PC-3 (cell line): ENCODE measurements at regions not wholly inside any gene's neighbourhood (a gene's known extent, or its start where the extent isn't known, plus 50 kb on each side); places are given as distances from the start of the nearest gene placed in this dataset.
"Not testable (repeated sequence)": the region's sequence is repeated elsewhere in the genome, so short reads cannot be mapped to it uniquely, and the experiment has no call there.

Source experiments
- ATAC-seq: fragments of 200-7000 bp; cut with Tn5 transposase; 2 replicates; pipeline ENCODE4 v1.9.1; 2020; ENCODE audit warnings: mild to moderate bottlenecking, moderate library complexity
- BruUV-seq: library from RNA; stranded (reverse); fragments of 400-500 nt; replicated peaks from 2 replicates; lab custom pipeline; 2021; lab: Mats Ljungman, UMichigan
- CTCF ChIA-PET: fragments of 300-600 bp; sonication (Branson Sonifier 250); formaldehyde crosslinking; loops from one replicate; lab custom pipeline; 2022; ENCODE audit warnings: antibody characterized with exemption; lab: Charles Lee
- POLR2A ChIA-PET: fragments of 300-600 bp; sonication (Branson Sonifier 250); formaldehyde crosslinking; loops from one replicate; lab custom pipeline; 2022; ENCODE audit warnings: antibody characterized with exemption; ENCODE audit not compliant: unreplicated experiment; lab: Charles Lee
- DNase-seq: peaks from one replicate; pipeline ENCODE4 v3.0.0-alpha.2; 2015
- H2AFZ ChIP-seq: fragments of 300-600 bp; sonication (generic); 2 replicates; pipeline ENCODE4 v1.6.0; 2016; ENCODE audit warnings: antibody characterized with exemption, low read length
- H3F3A ChIP-seq: fragments of 300-600 bp; sonication (generic); one replicate; pipeline ENCODE4 v1.6.0; 2017; ENCODE audit warnings: antibody characterized with exemption, low read length, control low read depth, mild to moderate bottlenecking; ENCODE audit not compliant: unreplicated experiment
- H3K27ac ChIP-seq: fragments of 300-600 bp; sonication (generic); 2 replicates; pipeline ENCODE4 v1.5.1; 2016; ENCODE audit warnings: mild to moderate bottlenecking, low read length
- H3K27me3 ChIP-seq: fragments of 300-600 bp; sonication (generic); 2 replicates; pipeline ENCODE4 v1.6.1; 2016; ENCODE audit warnings: low read length, mixed read lengths
- H3K36me3 ChIP-seq: fragments of 300-600 bp; sonication (generic); 2 replicates; pipeline ENCODE4 v1.6.1; 2016; ENCODE audit warnings: low read depth, mixed run types, low read length, mixed read lengths
- H3K4me1 ChIP-seq: fragments of 300-600 bp; sonication (generic); 2 replicates; pipeline ENCODE4 v1.5.1; 2016; ENCODE audit warnings: low read length; ENCODE audit not compliant: insufficient read depth
- H3K4me2 ChIP-seq: fragments of 300-600 bp; sonication (generic); 2 replicates; pipeline ENCODE4 v1.6.0; 2016; ENCODE audit warnings: low read length
- H3K4me3 ChIP-seq: fragments of 300-600 bp; sonication (generic); 2 replicates; pipeline ENCODE4 v1.5.1; 2016; ENCODE audit warnings: mild to moderate bottlenecking, low read length, mixed read lengths
- H3K79me2 ChIP-seq: fragments of 300-600 bp; sonication (generic); 2 replicates; pipeline ENCODE4 v1.6.1; 2017; ENCODE audit warnings: low read length, mixed read lengths
- H3K9ac ChIP-seq: fragments of 300-600 bp; sonication (generic); 2 replicates; pipeline ENCODE4 v1.6.0; 2016; ENCODE audit warnings: mild to moderate bottlenecking, low read length
- H3K9me2 ChIP-seq: fragments of 300-600 bp; sonication (generic); replicated peaks from 2 replicates; pipeline ENCODE4 v1.6.1; 2016; ENCODE audit warnings: mixed run types, low read length, mixed read lengths
- H3K9me3 ChIP-seq: fragments of 300-600 bp; sonication (generic); 2 replicates; pipeline ENCODE4 v1.6.1; 2016; ENCODE audit warnings: low read length, mixed read lengths
- H4K20me1 ChIP-seq: fragments of 300-600 bp; sonication (generic); 2 replicates; pipeline ENCODE4 v1.6.1; 2016; ENCODE audit warnings: low read length, mixed read lengths
- EZH2 ChIP-seq: fragments of 300-600 bp; sonication (generic); IDR thresholded peaks from one replicate; pipeline ENCODE4 v1.6.1; 2017; ENCODE audit warnings: antibody characterized with exemption, mild to moderate bottlenecking, low read length; ENCODE audit not compliant: unreplicated experiment
- EZH2phosphoT487 ChIP-seq: fragments of 300-600 bp; sonication (generic); IDR thresholded peaks from 2 replicates; pipeline ENCODE4 v1.6.1; 2018; ENCODE audit warnings: mild to moderate bottlenecking, antibody characterized with exemption, low read length, borderline replicate concordance
- intact Hi-C: fragments of 100-400 bp; cut with micrococcal nuclease; formaldehyde crosslinking; loops from 2 replicates; pipeline ENCODE4 v1.9.0; 2023
- TF ChIP-seq, protein P1 (sequence below): fragments of 300-600 bp; sonication (generic); conservative IDR thresholded peaks from 2 replicates; pipeline ENCODE4 v1.5.1; 2017; ENCODE audit warnings: antibody characterized with exemption, low read depth, mild to moderate bottlenecking, low read length

DNA sequence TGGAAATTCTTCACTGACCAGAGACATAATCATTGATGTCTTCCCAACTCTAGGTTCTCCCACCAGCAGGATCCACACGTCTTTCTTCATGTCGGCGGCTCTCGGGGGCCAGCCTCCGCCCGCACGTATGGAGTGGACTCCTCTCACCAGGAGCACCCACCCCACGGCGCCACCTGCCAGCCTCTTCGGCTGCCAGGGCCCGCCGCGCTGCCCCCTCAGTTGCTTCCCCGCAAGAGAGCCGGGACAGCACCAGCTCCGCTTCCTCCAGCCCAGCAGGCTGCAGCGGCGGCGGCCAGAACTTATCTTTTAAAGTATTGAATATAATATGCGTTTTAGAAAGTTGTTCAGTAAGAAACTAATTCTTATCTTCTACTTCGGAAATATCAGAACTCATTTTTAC, 273.5 kb downstream of the LIPI start:
- Histone ChIP-seq H3K4me1 (no peaks in the 10 kb centered on the region), H4K20me1 (no peaks in the 10 kb centered on the region), H3K9ac (no peak overlapping the region), H3K9me3 (no peaks in the 10 kb centered on the region), H2AFZ (no peak overlapping the region), H3K4me2 (no peak overlapping the region), H3K27ac (no peak overlapping the region), H3K27me3 (no peaks in the 10 kb centered on the region), H3K9me2 (no peaks in the 10 kb centered on the region), H3F3A (no peaks in the 10 kb centered on the region), H3K4me3 (no peak overlapping the region), H3K36me3 (no peaks in the 10 kb centered on the region), H3K79me2 (no peaks in the 10 kb centered on the region)
- TF ChIP-seq EZH2phosphoT487 (no peak), EZH2 (no peak)
- TF ChIP-seq, protein P1, sequence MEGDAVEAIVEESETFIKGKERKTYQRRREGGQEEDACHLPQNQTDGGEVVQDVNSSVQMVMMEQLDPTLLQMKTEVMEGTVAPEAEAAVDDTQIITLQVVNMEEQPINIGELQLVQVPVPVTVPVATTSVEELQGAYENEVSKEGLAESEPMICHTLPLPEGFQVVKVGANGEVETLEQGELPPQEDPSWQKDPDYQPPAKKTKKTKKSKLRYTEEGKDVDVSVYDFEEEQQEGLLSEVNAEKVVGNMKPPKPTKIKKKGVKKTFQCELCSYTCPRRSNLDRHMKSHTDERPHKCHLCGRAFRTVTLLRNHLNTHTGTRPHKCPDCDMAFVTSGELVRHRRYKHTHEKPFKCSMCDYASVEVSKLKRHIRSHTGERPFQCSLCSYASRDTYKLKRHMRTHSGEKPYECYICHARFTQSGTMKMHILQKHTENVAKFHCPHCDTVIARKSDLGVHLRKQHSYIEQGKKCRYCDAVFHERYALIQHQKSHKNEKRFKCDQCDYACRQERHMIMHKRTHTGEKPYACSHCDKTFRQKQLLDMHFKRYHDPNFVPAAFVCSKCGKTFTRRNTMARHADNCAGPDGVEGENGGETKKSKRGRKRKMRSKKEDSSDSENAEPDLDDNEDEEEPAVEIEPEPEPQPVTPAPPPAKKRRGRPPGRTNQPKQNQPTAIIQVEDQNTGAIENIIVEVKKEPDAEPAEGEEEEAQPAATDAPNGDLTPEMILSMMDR, result no peak
- DNase-seq (no peak), ATAC-seq (no peak)
- intact Hi-C loops, result no loop called here
- no TSS peak for BruUV-seq
- ChIA-PET POLR2A (no interaction called here), CTCF (no interaction called here)

DNA sequence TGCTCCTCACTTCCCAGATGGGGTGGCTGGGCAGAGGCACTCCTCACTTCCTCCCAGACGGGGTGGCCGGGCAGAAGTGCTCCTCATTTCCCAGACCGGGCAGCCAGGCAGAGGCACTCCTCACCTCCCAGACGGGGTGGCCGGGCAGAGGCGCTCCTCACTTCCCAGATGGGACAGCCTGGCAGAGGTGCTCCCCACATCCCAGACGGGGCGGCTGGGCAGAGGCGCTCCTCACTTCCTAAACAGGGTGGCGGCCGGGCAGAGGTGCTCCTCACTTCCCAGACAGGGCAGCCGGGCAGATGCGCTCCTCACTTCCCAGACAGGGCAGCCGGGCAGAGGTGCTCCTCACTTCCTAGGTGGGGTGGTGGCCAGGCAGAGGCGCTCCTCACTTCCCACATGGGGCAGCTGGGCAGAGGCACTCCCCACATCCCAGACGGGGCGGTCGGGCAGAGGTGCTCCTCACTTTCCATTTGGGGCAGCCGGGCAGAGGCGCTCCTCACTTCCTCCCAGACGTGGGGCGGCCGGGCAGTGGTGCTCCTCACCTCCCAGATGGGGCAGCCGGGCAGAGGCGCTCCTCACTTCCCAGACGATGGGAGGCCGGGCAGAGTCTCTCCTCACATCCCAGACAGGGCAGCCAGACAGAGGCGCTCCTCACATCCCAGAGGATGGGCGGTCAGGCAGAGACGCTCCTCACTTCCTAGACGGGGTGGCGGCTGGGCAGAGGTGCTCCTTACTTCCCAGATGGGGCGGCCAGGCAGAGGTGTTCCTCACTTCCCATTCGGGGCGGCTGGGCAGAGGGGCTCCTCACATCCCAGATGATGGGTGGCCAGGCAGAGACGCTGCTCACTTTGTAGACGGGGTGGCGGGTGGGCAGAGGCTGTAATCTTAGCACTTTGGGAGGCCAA, 274.5 kb downstream of the LIPI start:
- H3K9ac ChIP-seq, H3K36me3 ChIP-seq, BruUV-seq, H3K4me3 ChIP-seq, H3K9me2 ChIP-seq, intact Hi-C loops, H2AFZ ChIP-seq, H3F3A ChIP-seq, DNase-seq, H4K20me1 ChIP-seq, ATAC-seq, H3K4me2 ChIP-seq, H3K79me2 ChIP-seq, H3K9me3 ChIP-seq, CTCF ChIA-PET, H3K4me1 ChIP-seq, POLR2A ChIA-PET, H3K27ac ChIP-seq, H3K27me3 ChIP-seq: not testable (repeated sequence)

DNA sequence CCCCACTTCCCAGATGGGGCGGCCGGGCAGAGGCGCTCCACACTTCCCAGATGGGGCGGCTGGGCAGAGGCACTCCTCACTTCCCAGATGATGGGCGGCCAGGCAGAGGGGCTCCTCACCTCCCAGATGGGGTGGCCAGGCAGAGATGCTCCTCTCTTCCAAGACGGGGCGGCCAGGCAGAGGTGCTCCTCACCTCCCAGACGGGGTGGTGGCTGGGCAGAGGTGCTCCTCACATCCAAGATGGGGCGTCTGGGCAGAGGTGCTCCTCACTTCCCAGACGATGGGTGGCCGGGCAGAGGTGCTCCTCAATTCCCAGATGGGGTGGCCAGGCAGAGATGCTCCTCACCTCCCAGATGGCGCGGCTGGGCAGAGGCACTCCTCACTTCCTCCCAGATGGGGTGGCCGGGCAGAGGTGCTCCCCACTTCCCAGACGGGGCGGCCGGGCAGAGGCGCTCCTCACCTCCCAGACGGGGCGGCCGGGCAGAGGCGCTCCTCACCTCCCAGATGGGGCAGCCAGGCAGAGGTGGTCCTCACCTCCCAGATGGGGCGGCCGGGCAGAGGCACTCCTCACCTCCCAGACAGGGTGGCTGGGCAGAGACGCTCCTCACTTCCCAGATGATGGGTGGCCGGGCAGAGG, 275.2 kb downstream of the LIPI start:
- H3K4me2 ChIP-seq, BruUV-seq, H3K36me3 ChIP-seq, H3K9me3 ChIP-seq, DNase-seq, H3F3A ChIP-seq, H3K4me3 ChIP-seq, POLR2A ChIA-PET, H2AFZ ChIP-seq, H3K9ac ChIP-seq, H4K20me1 ChIP-seq, H3K9me2 ChIP-seq, H3K27ac ChIP-seq, ATAC-seq, H3K79me2 ChIP-seq, H3K4me1 ChIP-seq, CTCF ChIA-PET, H3K27me3 ChIP-seq, intact Hi-C loops: not testable (repeated sequence)

DNA sequence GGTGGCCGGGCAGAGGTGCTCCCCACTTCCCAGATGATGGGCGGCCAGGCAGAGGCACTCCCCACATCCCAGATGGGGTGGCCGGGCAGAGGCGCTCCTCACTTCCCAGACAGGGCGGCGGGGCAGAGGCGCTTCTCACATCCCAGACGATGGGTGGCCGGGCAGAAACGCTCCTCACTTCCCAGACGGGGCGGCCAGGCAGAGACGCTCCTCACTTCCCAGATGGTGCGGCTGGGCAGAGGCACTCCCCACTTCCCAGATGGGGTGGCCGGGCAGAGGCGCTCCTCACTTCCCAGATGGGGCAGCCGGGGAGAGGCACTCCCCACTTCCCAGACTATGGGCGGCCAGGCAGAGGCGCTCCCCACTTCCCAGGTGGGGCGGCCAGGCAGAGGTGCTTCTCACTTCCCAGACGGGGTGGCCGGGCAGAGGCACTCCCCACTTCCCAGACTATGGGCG, 275.8 kb downstream of the LIPI start:
- CTCF ChIA-PET, DNase-seq, H3K27me3 ChIP-seq, H3K9me2 ChIP-seq, H3K4me1 ChIP-seq, BruUV-seq, intact Hi-C loops, H3K9ac ChIP-seq, H2AFZ ChIP-seq, H3K36me3 ChIP-seq, POLR2A ChIA-PET, H3K27ac ChIP-seq, H3K4me3 ChIP-seq, ATAC-seq, H3K9me3 ChIP-seq, H3K4me2 ChIP-seq, H3K79me2 ChIP-seq, H4K20me1 ChIP-seq, H3F3A ChIP-seq: not testable (repeated sequence)

DNA sequence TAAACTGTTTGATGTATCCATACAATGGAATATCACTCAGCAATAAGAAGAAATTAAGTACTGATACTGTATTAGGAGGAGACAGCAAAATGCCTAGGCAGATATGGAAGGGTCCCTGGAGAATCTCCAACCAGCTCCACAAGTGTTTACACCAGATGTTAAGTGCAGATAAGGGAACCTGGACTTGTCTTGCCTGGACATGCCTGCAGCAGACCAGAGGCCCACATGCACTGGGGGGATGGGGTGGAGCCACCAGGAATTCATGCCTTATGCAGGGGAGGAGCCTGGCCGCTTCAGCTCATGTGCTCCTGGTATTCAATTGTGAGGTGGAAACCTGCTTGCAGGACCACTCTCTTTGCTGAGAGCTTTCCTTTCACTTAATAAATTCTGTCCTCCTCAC, 287.6 kb downstream of the LIPI start:
- POLR2A ChIA-PET, H4K20me1 ChIP-seq, H3K9me3 ChIP-seq, intact Hi-C loops, H2AFZ ChIP-seq, H3K79me2 ChIP-seq, H3K27ac ChIP-seq, H3K9ac ChIP-seq, CTCF ChIA-PET, ATAC-seq, H3K4me3 ChIP-seq, H3K27me3 ChIP-seq, H3K36me3 ChIP-seq, H3K9me2 ChIP-seq, H3K4me1 ChIP-seq, H3K4me2 ChIP-seq, BruUV-seq, DNase-seq, H3F3A ChIP-seq: not testable (repeated sequence)
